B cell (primary cell): ENCODE measurements at regions not wholly inside any gene's neighbourhood (a gene's known extent, or its start where the extent isn't known, plus 50 kb on each side); places are given as distances from the start of the nearest gene placed in this dataset.

Experiments used
- ATAC-seq: fragments of 200-7000 bp; cut with Tn5 transposase; one replicate; pipeline ENCODE4 v1.10.0; 2021; ENCODE audit warnings: low read depth, mild to moderate bottlenecking, moderate number of reproducible peaks, moderate library complexity
- CTCF ChIA-PET: fragments of 350-600 bp; sonication (Branson Sonifier 250); formaldehyde crosslinking; loops from one replicate; lab custom pipeline; 2021; ENCODE audit warnings: antibody characterized with exemption, inconsistent platforms; lab: Charles Lee
- POLR2A ChIA-PET: fragments of 350-600 bp; sonication (Branson Sonifier 250); formaldehyde crosslinking; loops from one replicate; lab custom pipeline; 2021; ENCODE audit warnings: antibody characterized with exemption; lab: Charles Lee
- DNase-seq: peaks from one replicate; pipeline ENCODE4 v3.0.0; 2013
- H2AFZ ChIP-seq: 2 replicates; pipeline ENCODE4 v1.6.1; 2012; ENCODE audit warnings: mild to moderate bottlenecking, low read depth, low read length; ENCODE audit not compliant: insufficient read depth, poor library complexity, severe bottlenecking
- H3K27ac ChIP-seq, 2 donors: 1 replicate in 1 of 2; 2 replicates in 1 of 2; pipeline ENCODE4 v1.5.1; 2012 to 2013; ENCODE audit warnings: low read length in 2 of 2, mild to moderate bottlenecking in 2 of 2, moderate library complexity in 1 of 2
- H3K27me3 ChIP-seq, 4 experiments: fragments of 200-600 bp in 1 of 4; sonication (generic) in 1 of 4; replicated peaks in 1 of 4; 1 replicate in 2 of 4; 2 replicates in 2 of 4; pipeline versions ENCODE4 v1.6.1 to v1.7.0; 2013 to 2016; ENCODE audit warnings: low read length in 3 of 4, mild to moderate bottlenecking in 2 of 4, mixed read lengths in 1 of 4, moderate library complexity in 1 of 4; ENCODE audit not compliant: insufficient read depth in 4 of 4, control insufficient read depth in 3 of 4; ENCODE audit errors: control extremely low read depth in 1 of 4
- H3K36me3 ChIP-seq, 2 experiments: replicated peaks in 1 of 2; 1 replicate in 1 of 2; 2 replicates in 1 of 2; pipeline versions ENCODE4 v1.6.1 to v1.7.1; 2013; ENCODE audit warnings: low read length in 1 of 2; ENCODE audit not compliant: insufficient read depth in 2 of 2, control insufficient read depth in 1 of 2; ENCODE audit errors: control extremely low read depth in 1 of 2, extremely low read depth in 1 of 2
- H3K4me1 ChIP-seq, 2 donors: fragments of 200-600 bp in 1 of 2; sonication (generic) in 1 of 2; 1 replicate in 1 of 2; 2 replicates in 1 of 2; pipeline versions ENCODE4 v1.5.1 to v1.6.1; 2013 to 2017; ENCODE audit warnings: low read length in 2 of 2; ENCODE audit not compliant: control insufficient read depth in 2 of 2, insufficient read depth in 2 of 2
- H3K4me2 ChIP-seq: replicated peaks from 2 replicates; pipeline ENCODE3; 2012; ENCODE audit warnings: mild to moderate bottlenecking, low read depth, low read length; ENCODE audit not compliant: poor library complexity, severe bottlenecking
- H3K4me3 ChIP-seq, 5 experiments: fragments of 200-600 bp in 1 of 5; sonication (generic) in 1 of 5; 1 replicate in 3 of 5; 2 replicates in 2 of 5; pipeline versions ENCODE4 v1.5.1 to v1.7.0; 2011 to 2016; ENCODE audit warnings: low read length in 4 of 5, mild to moderate bottlenecking in 4 of 5, low read depth in 2 of 5, control low read depth in 1 of 5, moderate library complexity in 1 of 5; ENCODE audit not compliant: insufficient read depth in 1 of 5; ENCODE audit errors: control extremely low read depth in 1 of 5, extremely low read depth in 1 of 5
- H3K79me2 ChIP-seq: fragments of 200-600 bp; sonication (generic); one replicate; pipeline ENCODE4 v1.6.0; 2016; ENCODE audit warnings: low read length; ENCODE audit not compliant: control insufficient read depth, insufficient read depth
- H3K9ac ChIP-seq: fragments of 200-600 bp; sonication (generic); 2 replicates; pipeline ENCODE4 v1.6.1; 2017; ENCODE audit warnings: mild to moderate bottlenecking, low read length, moderate library complexity
- H3K9me3 ChIP-seq, 3 donors: one replicate each; pipeline versions ENCODE4 v1.6.1 to v1.7.1; 2013; ENCODE audit warnings: low read length in 2 of 3; ENCODE audit not compliant: control insufficient read depth in 2 of 3, insufficient read depth in 1 of 3; ENCODE audit errors: control extremely low read depth in 1 of 3
- H4K20me1 ChIP-seq: 2 replicates; pipeline ENCODE4 v1.6.0; 2012; ENCODE audit warnings: mild to moderate bottlenecking, low read length; ENCODE audit not compliant: insufficient read depth, control insufficient read depth, poor library complexity, severe bottlenecking
- H3K27ac Mint-ChIP-seq: one replicate; pipeline ENCODE4 v1.8.0; 2021; ENCODE audit warnings: mixed read lengths
- H3K27me3 Mint-ChIP-seq: one replicate; pipeline ENCODE4 v1.8.0; 2021; ENCODE audit warnings: mixed read lengths
- H3K4me1 Mint-ChIP-seq: one replicate; pipeline ENCODE4 v1.8.0; 2021; ENCODE audit warnings: mixed read lengths
- H3K4me3 Mint-ChIP-seq: one replicate; pipeline ENCODE4 v1.8.0; 2021; ENCODE audit warnings: mixed read lengths
- H3K9me3 Mint-ChIP-seq: one replicate; pipeline ENCODE4 v1.8.0; 2022; ENCODE audit warnings: mixed read lengths; ENCODE audit not compliant: insufficient read depth
- CTCF ChIP-seq: fragments of 200-600 bp; IDR thresholded peaks from one replicate; pipeline ENCODE4 v1.8.0; 2022; ENCODE audit warnings: antibody characterized with exemption, mild to moderate bottlenecking
- EZH2 ChIP-seq: IDR thresholded peaks from 2 replicates; pipeline ENCODE4 v1.6.1; 2012; ENCODE audit warnings: borderline replicate concordance, low read depth, mild to moderate bottlenecking, moderate library complexity, low read length; ENCODE audit not compliant: insufficient read depth, poor library complexity, severe bottlenecking
- WGBS: methylation state at CpG from one replicate; pipeline ENCODE4 v1.1.5; 2013; ENCODE audit warnings: missing lambda C conversion rate; ENCODE audit not compliant: insufficient coverage; 5-methylcytosine and 5-hydroxymethylcytosine counted together
- intact Hi-C: fragments of 100-400 bp; cut with micrococcal nuclease; formaldehyde crosslinking; loops from one replicate; pipeline ENCODE4 v1.10.0; 2022

GRCh38 chr18:27762054-27762453, 414.9 kb downstream of the CDH2 start:
- peaks cover 0 to 2% (median 0%) of the 10 kb centered on the region in 3 donors for H3K9me3 ChIP-seq
- H2AFZ ChIP-seq = no peak overlapping the region
- H3K9ac ChIP-seq = no peak overlapping the region
- Mint-ChIP-seq H3K9me3 (peaks cover 5% of the 10 kb centered on the region), H3K4me3 (no peak overlapping the region), H3K4me1 (no peaks in the 10 kb centered on the region), H3K27me3 (no peaks in the 10 kb centered on the region), H3K27ac (no peak overlapping the region)
- no peaks in the 10 kb centered on the region for H3K36me3 ChIP-seq
- H3K27ac ChIP-seq = no peak overlapping the region
- no peaks in the 10 kb centered on the region for H3K79me2 ChIP-seq
- no peaks in the 10 kb centered on the region for H4K20me1 ChIP-seq
- ChIA-PET POLR2A (no interaction called here), CTCF (no interaction called here)
- no peaks in the 10 kb centered on the region for H3K27me3 ChIP-seq
- no peaks in the 10 kb centered on the region for H3K4me1 ChIP-seq
- intact Hi-C loops = no loop called here
- H3K4me2 ChIP-seq = no peak overlapping the region
- DNase-seq (no peak), ATAC-seq (no peak)
- no peak overlapping the region for H3K4me3 ChIP-seq
- TF ChIP-seq CTCF (no peak), EZH2 (no peak)
- no CpG with 5 or more reads among the region's 4 CpGs for WGBS

GRCh38 chr18:27752944-27753343, 424.0 kb downstream of the CDH2 start:
- no peak overlapping the region for H3K9ac ChIP-seq
- no peaks in the 10 kb centered on the region for H3K27me3 ChIP-seq
- 83% methylated on average over 1 of the region's 4 CpGs for WGBS

More at GRCh38 chr18:27752944-27753343, 424.0 kb downstream of the CDH2 start:
- no peaks in the 10 kb centered on the region for H3K4me1 ChIP-seq
- H3K36me3 ChIP-seq = no peaks in the 10 kb centered on the region
- no peak overlapping the region for H2AFZ ChIP-seq
- no peaks in the 10 kb centered on the region for H3K9me3 ChIP-seq
- H3K4me3 ChIP-seq = no peak overlapping the region
- TF ChIP-seq CTCF = no peak
- no peak for TF ChIP-seq EZH2
- intact Hi-C loops = no loop called here
- H3K79me2 ChIP-seq = no peaks in the 10 kb centered on the region
- H3K27ac ChIP-seq = no peak overlapping the region
- no peaks in the 10 kb centered on the region for H3K27me3 Mint-ChIP-seq
- H4K20me1 ChIP-seq = no peaks in the 10 kb centered on the region
- no peaks in the 10 kb centered on the region for H3K9me3 Mint-ChIP-seq
- no peak overlapping the region for H3K4me2 ChIP-seq
- ChIA-PET CTCF (no interaction called here), POLR2A (no interaction called here)
- H3K4me3 Mint-ChIP-seq = no peak overlapping the region
- DNase-seq (no peak), ATAC-seq (no peak)
- no peaks in the 10 kb centered on the region for H3K4me1 Mint-ChIP-seq
- H3K27ac Mint-ChIP-seq = no peak overlapping the region
